Hematopoietic multipotent progenitor cell treated with erythropoietin and hydrocortisone succinate and interleukin-3 and kit ligand, for 15 days (in vitro differentiated cells): ENCODE measurements at regions not wholly inside any gene's neighbourhood (a gene's known extent, or its start where the extent isn't known, plus 50 kb on each side); places are given as distances from the start of the nearest gene placed in this dataset.
"Not testable (repeated sequence)": the region's sequence is repeated elsewhere in the genome, so short reads cannot be mapped to it uniquely, and the experiment has no call there.

Source experiments
- DNase-seq: peaks from one replicate; pipeline ENCODE4 v3.0.0-alpha.2; 2015; ENCODE audit warnings: low spot score

DNA sequence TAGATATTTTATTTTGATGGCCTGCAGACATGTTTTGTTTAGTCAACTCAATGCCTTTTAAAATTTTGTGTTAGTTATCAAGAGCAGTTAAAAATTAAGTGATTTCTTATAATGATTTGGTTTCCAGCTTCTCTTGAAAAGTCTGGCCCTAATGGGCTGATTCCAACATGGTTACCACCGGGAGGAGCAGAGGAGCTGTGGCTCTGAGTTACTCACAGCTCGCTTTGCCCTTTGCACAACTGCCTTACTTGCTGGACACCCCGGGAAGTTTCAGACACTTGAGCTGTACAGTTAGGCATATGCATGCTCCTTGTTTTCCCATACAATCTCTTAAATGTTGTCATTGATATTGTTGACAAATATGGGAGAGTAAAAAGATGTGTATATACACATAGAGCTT is 173.1 kb upstream of the MMS22L start:
- DNase-seq: no peak

DNA sequence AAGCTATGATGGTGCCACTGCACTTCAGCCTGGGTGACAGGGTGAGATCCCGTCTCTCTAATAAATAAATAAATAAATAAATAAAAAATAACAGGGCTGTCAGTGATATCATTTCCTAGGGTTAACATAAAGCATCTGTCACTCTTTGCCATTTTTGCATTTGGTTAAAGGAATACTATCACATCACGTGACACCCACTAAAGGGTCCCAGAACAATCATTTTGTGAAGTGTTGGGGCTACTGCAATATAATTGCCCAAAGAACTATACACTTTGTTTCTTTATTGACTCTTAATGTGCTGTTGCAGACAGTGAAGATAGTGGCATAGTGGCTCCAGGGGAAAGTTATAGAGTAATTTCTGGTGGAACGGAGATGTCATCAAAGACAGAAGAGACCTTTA is 176.5 kb upstream of the MMS22L start:
- no peak for DNase-seq

DNA sequence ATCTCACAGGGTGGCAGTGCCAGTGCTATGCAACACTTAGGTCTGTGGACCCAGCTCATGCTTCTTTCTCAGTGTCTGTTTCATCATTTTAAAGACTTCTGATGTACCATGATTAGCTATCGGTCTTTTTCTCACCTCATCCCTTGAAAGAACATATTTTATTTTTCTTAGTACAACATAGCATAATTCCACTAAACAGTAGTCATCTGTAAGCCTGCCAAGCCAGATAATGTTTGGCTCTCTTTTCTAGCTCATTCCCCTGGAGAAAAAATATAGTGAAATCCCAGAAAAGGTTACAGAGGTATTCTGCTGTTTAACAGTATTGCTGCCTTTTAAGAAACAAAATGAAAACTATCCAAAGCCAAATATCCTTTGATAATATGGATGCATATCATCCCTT is 177.0 kb upstream of the MMS22L start:
- DNase-seq: no peak

DNA sequence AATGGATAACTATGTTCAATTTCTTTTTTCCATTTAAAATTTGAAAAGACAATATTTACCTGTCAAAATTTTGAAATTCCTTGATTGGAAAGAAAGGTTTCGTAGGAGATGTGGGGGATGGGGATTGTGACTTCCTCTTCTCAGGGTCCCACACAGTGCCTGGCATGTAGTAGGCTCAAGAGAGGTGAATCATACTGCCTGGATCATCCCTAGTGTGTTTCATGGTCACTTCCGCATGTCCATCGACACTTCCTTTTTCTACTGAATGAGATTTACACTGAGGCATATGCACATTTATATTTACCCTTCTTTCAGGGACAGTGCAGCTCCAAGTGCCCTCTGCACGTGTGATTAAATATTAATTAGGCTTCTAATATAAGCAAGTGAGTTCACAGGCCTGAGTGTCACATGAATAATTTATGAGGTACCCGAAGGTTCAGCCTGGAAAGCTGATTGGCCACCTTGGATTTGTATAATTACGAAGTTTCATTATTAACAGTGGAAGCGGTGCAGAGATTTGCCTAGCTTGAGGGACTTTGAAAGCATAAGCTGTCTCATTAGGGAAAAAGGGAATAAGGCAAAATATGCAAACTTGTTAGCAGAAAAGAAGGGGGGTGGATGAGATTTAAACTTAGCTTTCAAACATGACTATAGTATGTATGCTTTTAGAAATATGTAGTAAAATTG is 177.5 kb upstream of the MMS22L start:
- no peak for DNase-seq

DNA sequence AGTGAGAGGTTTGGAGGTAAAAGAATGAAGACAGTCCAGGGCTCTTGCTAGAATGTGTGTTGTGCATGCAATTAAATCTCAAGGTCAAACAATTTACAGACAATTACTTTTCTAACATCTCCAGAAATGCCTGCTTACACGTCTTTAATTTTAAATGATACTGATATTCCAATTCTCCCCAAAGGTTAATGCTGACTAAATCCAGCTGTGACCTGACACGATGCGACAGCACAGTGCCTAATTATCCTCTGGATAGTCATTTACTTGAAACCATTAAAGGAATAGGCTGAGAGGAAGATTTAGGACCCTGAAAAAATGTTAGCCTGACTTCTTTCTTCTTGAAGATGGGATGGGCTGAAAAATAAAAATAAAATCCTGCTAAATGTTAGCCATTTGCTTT is 178.2 kb upstream of the MMS22L start:
- no peak for DNase-seq

DNA sequence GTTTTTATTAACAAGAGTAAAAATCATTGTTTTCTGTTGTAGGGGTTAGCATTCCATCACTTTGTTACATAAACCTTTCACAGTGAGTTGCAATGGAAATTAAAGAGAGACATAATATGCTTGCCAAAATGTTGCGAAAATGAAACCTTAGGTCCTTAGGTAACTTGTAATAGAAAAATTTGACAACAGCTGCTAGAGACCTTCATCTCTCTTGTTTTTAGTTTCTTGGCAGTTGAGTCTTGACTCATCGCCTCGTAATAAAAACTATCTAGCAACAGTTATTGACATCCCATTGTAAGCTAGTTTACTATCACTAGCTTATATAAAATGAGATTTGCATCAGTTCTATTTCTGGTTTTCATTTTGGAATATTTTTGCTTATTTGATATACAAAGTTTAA is 179.0 kb upstream of the MMS22L start:
- no peak for DNase-seq

DNA sequence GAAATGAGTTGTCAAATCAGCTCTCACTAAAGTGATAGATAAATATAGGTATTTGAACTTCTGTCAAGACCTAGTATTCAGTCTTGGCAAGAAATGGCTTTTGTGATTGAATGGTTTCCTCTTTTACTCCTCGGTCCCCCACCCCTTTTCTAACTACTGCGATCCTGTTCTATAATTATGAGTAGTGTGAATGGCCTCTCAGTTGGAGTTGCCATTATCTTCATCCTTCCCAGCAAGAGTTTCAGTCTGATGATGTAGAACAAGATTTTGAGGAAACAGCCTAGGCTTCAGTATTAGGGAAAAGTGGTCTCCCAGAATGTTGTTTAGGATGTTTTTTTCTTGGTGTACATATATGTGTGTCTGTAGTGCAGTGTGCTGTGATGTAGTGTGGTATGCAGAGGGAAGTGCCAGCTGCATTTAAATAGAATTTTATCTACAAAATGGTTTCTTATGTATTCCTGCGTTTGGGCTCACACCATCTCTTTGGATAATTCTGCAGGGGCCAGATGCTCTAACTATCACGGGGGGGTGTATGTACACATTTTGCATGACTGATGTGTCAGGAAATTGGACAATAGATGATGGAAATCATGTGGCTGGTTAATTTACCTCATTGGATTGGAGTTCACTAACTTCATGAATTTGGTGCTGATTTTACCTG is 180.1 kb upstream of the MMS22L start:
- no peak for DNase-seq

DNA sequence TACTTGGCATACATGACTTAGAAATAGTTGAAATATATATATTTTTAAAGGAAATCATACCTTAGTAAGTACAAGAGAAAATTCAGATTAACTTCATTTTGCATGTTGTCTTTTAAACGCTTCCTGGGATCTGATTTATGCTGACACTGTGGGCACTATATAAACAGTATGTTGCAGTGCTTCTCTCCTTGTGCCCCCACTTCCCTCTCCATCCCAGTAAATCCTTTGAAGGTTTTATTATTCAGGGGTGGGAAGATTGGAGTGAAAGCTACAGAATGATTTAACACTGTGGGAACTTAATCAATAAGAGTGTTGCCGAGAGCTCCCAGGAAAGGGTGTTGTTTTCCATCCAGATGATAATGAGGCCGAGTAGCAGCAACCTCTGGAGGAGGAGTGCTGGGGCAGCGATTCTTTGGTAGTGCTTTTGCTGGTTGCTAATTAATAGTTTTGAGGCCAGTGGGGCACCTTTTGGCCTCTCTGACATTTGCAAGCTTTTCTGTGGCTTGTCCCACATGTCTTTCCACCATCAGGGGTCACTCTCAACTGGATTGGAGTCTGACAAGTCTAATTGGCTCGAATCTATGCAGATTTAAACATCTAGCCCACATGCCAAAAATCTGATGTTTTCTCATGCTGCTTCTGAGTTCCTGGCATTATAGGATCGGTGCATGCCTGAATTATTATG is 183.0 kb upstream of the MMS22L start:
- no peak for DNase-seq

DNA sequence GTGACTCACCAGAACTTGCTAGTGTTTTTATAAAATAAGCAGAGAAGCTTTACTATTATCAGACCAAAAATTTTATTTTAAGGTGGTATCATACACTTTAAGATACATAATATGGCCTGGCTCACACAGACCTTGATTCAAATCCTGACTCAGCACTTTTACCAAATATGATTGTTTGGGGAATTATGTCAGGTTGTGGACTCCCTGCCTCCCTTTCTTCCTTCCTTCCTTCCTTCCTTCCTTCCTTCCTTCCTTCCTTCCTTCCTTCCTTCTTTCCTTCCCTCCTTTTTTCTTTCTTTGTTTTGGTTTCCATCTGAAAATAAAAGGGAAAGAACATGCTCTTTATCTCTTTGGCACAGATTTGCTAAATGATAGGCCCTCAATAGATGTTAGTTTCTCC is 186.0 kb upstream of the MMS22L start:
- DNase-seq: no peak

DNA sequence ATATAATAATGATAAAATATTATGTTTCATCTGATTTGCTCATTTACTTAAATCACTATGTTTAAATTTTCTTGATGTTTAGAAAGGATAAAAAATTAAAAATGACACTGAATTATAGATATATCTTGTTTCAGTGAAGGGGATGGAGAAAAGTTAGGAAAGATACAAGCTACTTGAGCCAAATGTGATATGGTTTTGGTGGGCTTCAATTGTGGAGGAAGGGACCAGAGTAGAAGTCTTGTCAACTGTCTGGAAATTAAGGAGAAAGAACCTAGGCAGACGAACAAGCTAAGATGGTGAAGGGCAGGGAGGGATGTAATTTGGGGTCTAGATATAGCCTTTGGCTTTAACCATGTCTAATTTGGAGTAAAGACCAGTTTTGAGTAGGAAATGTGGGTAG is 186.4 kb upstream of the MMS22L start:
- no peak for DNase-seq

DNA sequence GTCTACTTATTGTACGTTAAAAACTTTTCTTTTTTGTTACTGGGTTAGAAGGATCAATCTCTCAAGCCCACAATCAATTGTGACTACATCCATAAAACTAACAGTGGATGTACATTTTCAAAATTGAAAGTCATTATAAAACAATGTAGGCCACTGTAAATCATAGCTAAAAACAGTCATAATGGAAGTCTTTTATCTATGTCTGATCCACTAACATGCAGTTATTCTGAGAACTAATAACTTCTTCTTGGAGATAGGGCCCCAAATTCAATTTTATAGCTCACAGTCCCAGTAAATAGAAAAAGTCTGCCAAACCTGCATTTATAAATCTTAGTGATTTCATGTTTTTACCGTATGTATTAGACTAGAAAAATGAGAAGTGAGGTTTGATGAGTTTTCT is 187.3 kb upstream of the MMS22L start:
- DNase-seq: no peak

DNA sequence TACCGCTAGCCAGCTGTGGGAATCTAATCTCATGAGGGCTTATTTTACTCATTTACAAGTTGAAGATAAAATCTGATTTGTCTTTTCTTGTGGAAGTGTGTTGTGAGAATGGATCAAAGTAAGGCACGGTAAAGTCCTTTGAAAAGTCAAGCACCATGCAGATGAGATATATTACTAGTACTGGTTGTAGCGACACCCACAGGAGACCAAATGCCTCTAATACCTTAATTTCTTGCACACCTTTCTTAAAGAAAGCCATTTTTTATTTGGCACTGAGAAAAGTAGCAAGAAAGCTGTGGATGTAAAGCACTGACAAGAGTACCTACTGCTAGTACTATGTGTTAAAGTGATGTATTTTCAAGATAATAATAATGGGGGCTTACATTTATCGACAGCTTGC is 191.0 kb upstream of the MMS22L start:
- no peak for DNase-seq

DNA sequence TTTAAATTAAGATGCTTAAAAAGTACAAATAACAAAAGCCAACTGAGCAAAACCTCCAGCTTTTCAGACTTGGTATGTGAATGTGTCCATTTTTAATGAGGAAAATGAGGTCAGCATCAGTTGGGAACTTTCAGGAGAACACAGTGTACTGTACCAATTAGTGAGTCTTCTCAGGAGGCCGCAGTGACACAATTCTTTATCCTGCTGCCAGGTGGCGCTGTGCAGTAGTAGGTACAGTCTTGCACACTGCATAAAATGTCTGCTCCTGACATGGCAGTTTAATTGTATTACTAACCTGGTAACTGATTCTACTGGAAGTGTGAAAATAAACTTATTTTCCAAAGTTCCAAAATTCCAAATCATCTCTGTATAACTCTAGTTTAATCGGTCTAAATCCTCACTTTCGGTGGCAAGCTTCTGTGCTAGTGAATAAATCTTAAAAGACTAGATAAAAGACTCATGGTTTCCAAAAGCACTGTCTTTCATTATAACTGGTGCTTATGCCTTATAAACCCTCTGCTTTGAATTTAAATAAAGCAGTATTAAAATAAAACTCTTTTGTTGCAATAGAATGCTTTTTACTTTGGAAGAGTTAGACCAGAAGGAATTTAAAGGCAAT is 214.8 kb upstream of the MMS22L start:
- peak; percentile 39 for DNase-seq

DNA sequence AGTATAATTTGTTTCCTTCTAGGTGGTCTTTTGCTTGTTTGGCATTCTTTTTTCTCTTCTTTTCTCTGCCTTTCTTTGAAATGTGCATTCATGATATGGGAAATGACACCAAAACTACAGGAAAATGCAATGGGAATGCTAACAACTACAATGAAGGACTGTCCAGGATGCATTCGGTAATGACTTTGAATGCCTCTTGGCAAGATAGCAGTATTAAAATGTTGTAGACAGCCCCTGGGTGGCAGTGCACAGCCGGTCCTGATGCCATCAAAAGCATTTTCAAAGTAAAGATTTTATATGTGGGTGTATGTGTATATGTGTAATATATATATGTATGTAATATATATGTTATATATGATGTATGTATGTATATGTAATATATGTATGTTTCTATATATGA is 218.8 kb upstream of the MMS22L start:
- no peak for DNase-seq

DNA sequence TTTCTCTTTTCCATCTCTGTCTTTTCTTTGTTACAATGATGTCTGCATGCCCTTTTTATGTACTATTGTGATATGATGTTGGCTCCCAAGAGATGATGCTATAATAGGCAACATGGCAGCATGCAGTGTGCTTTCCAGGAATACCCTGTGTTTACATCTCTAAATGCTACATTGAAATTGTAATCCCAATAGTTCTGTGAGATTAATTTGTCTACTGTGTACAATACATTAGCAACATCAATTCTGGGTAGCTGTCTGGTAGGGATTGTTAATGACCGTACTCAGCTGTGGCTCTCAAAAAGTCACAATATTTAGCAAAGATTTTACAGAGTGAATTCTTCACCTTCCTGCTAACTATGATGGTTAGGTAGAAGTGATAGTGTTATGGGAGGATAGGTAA is 225.6 kb upstream of the MMS22L start:
- no peak for DNase-seq

DNA sequence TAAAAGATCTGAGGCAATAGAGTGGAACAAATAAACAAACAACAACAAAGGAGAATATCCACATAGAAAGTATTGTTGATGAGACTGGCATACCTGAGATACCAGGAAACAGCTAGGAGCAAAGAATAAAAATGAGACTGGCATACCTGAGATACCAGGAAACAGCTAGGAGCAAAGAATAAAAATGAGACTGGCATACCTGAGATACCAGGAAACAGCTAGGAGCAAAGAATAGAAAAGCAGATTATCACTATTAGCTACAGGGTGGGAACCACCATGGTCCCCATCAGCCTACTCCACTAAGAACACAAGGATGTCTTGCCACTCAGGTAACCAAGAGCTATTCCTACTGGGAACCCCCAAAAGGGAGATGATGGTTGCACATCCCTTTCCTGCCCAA is 230.2 kb upstream of the MMS22L start:
- DNase-seq: not testable (repeated sequence)

DNA sequence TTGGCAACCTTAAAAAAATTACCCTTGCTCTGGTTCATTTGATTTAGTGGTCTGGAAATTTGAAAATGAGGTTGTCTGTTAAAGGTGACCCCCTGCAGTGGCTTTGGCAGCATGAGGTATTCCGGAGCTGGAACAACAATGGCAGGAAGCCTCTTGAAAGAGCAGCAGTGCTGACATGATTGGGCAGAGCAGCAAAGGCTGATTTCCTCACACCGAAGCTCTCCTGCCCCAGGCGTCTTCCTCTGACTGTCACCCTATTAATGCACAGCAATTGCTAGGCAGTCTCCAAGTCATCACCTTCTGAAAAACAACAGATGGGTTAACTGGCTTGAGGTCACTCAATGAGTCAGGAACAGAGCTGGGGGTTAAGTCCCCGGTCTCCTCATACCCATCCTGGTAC is 241.8 kb upstream of the MMS22L start:
- DNase-seq: no peak

DNA sequence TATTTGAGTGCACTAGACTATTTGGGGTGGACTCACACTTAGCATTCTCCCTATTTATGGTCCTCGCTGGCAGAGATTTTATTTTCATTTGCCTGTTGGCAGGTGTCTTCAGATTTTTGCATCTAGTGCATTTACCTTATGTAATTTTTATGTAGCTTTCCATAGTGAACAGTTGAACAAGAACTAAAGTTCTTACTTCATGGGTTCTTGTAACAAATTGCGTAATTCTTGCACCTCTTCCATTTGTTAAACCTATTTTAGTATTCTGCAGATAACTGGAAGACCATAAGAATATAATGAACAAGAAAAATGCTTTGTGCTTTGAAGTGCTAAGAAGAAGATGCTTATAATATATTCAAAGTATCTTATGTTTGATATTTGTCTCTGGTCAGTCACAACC is 252.8 kb upstream of the MMS22L start:
- DNase-seq: no peak

DNA sequence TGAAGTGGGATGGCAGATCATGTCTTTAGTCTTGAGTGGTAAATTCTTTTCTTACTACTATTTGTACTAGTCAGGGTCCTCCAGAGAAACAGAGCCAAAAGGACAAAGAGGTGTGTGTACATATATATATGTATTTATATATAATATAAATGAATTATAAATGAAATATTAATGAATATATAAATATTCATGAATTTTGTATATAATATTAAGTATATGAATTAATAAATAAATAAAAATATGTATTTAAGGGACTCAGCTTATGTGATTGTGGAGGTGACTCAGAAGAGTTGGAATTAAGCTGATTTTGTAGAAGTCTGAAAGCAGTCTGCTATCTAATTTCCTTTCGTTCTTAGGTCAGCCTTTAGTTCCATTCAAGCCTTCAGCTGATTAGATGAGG is 265.3 kb upstream of the MMS22L start:
- no peak for DNase-seq

DNA sequence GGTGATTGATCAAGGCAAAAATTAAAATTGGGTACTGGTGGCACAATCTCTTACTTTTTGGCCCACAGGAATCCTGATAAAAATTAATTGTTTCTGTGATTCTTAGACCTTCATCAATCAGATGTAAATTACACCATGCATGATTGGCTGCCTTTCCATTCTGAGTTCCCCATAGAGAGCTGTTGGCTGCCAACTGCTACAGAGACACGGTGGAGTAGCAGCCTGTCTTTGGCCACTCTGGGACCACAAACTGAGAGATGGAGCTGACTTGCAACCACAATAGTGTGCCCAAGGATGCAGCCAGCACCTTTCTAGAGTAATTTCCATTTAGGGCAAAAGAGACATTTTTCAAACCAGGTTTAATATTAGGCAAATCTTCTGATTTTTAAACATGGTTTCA is 274.3 kb upstream of the MMS22L start:
- DNase-seq: no peak

DNA sequence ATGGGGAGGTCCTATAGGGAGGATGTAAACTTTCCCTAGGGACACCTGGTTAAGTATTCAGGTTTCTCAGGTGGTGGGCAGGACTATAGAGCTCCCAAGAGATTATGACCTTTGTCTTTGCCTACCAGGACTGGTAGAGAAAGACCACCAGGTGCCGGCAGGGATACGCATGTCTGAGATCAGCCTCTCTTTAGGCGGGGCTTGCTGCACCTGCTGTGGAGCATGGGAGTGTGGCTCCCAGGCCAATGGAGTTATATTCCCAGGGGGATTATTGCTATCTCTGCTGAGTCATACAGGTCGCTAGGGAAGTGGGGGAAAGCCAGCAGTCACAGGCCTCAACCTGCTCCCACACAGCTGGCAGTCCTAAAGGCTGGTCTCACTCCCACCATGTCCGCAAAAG is 280.5 kb upstream of the MMS22L start:
- no peak for DNase-seq

DNA sequence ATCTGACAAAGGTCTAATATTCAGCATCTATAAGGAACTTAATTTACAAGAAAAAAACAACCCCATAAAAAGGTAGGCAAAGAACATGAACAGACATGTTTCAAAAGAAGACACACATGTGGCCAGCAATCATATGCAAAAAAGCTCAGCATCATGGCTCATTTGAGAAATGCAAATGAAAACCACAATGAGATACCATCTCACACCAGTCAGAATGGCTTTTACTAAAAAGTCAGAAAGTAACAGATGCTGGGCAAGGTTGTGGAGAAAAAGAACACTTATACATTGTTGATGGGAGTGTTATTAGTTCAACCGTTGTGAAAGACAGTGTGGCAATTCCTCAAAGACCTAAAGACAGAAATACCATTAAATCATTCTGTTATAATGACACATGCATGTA is 289.9 kb upstream of the MMS22L start:
- DNase-seq: no peak

DNA sequence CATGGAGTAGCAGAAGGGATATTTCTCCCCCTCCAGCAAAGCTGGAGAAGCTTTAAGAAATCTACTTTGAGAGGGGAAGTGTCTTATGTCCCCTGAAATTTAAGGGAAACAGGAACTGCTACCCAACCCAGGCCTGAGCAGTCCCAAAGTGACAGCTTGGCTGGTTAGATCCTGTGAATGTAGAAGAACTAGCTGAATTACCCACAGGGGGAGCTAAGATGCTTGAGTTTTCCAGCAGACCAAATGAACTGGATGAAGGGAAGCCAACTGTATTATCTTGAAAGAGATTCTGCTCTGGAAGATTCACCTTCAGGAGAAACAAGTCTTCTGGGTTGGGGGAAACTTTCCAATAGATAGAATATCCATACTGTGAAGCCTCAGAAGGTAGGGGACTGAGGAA is 303.3 kb upstream of the MMS22L start:
- no peak for DNase-seq
